ENCODE measurements at regions not wholly inside any gene's neighbourhood (a gene's known extent, or its start where the extent isn't known, plus 50 kb on each side); places are given as distances from the start of the nearest gene placed in this dataset.
"Not testable (repeated sequence)": the region's sequence is repeated elsewhere in the genome, so short reads cannot be mapped to it uniquely, and the experiment has no call there.

- FAIRE-seq, result no peak
These were observed 165.4 kb upstream of the NDST4 start for GRCh38 chr4:115278830-115279229.

- FAIRE-seq, result no peak
These were observed 162.2 kb upstream of the NDST4 start for GRCh38 chr4:115275615-115276014.

GRCh38 chr4:115274545-115274944, 161.1 kb upstream of the NDST4 start:
- no peak for FAIRE-seq

- FAIRE-seq, result no peak
These were observed 159.2 kb upstream of the NDST4 start for GRCh38 chr4:115272594-115272993.

GRCh38 chr4:115272185-115272584, 158.8 kb upstream of the NDST4 start:
- no peak for FAIRE-seq

GRCh38 chr4:115260195-115260594, 146.8 kb upstream of the NDST4 start:
- FAIRE-seq, result no peak

GRCh38 chr4:115259642-115260041, 146.2 kb upstream of the NDST4 start:
- no peak for FAIRE-seq

- FAIRE-seq, result no peak
These were observed 136.4 kb upstream of the NDST4 start for GRCh38 chr4:115249808-115250207.

GRCh38 chr4:115234405-115235093, 121.1 kb upstream of the NDST4 start:
- FAIRE-seq, result no peak

GRCh38 chr4:115233600-115233999, 120.2 kb upstream of the NDST4 start:
- no peak for FAIRE-seq

GRCh38 chr4:115229873-115230272, 116.5 kb upstream of the NDST4 start:
- FAIRE-seq, result no peak

- FAIRE-seq, result no peak
These were observed 115.4 kb upstream of the NDST4 start for GRCh38 chr4:115228851-115229250.

- FAIRE-seq, result no peak
These were observed 108.6 kb upstream of the NDST4 start for GRCh38 chr4:115222061-115222460.

GRCh38 chr4:115219862-115220261, 106.4 kb upstream of the NDST4 start:
- no peak for FAIRE-seq

GRCh38 chr4:115219315-115219860, 106.0 kb upstream of the NDST4 start:
- FAIRE-seq, result no peak

GRCh38 chr4:115215935-115216334, 102.5 kb upstream of the NDST4 start:
- no peak for FAIRE-seq

GRCh38 chr4:115213716-115214115, 100.3 kb upstream of the NDST4 start:
- no peak for FAIRE-seq

GRCh38 chr4:115201042-115201330, 87.6 kb upstream of the NDST4 start:
- FAIRE-seq, result no peak

- not testable (repeated sequence) for FAIRE-seq
These were observed 87.0 kb upstream of the NDST4 start for GRCh38 chr4:115200201-115201041.

- FAIRE-seq, result not testable (repeated sequence)
These were observed 81.2 kb upstream of the NDST4 start for GRCh38 chr4:115194612-115195011.

- no peak for FAIRE-seq
These were observed 77.1 kb upstream of the NDST4 start for GRCh38 chr4:115190529-115190928.

- no peak for FAIRE-seq
These were observed 73.7 kb upstream of the NDST4 start for GRCh38 chr4:115187136-115187535.

- FAIRE-seq, result not testable (repeated sequence)
These were observed 66.1 kb upstream of the NDST4 start for GRCh38 chr4:115179438-115180062.

GRCh38 chr4:115178687-115179086, 65.3 kb upstream of the NDST4 start:
- not testable (repeated sequence) for FAIRE-seq

Measured in islet of Langerhans (tissue), 1 donor.